HCT116 (cell line): ENCODE measurements at regions not wholly inside any gene's neighbourhood (a gene's known extent, or its start where the extent isn't known, plus 50 kb on each side); places are given as distances from the start of the nearest gene placed in this dataset.

Experiments
- CEBPB ChIP-seq: IDR thresholded peaks from 2 replicates; pipeline ENCODE4 v1.6.1; 2012; ENCODE audit warnings: low read depth
- TF ChIP-seq, protein P1 (sequence below): IDR thresholded peaks from 2 replicates; pipeline ENCODE4 v1.6.1; 2012; ENCODE audit warnings: low read depth
- TF ChIP-seq, protein P2 (sequence below), 3 experiments: fragments of 200-600 bp in 1 of 3; sonication (generic) in 1 of 3; IDR thresholded peaks in 2 of 3; conservative IDR thresholded peaks in 1 of 3; 2 replicates each; pipeline ENCODE4 v1.5.1; 2012 to 2017; ENCODE audit warnings: low read depth in 2 of 3, low read length in 2 of 3, antibody characterized with exemption in 1 of 3, borderline replicate concordance in 1 of 3, control low read depth in 1 of 3, mild to moderate bottlenecking in 1 of 3, mixed read lengths in 1 of 3, mixed run types in 1 of 3, moderate library complexity in 1 of 3; ENCODE audit not compliant: insufficient read depth in 1 of 3

DNA sequence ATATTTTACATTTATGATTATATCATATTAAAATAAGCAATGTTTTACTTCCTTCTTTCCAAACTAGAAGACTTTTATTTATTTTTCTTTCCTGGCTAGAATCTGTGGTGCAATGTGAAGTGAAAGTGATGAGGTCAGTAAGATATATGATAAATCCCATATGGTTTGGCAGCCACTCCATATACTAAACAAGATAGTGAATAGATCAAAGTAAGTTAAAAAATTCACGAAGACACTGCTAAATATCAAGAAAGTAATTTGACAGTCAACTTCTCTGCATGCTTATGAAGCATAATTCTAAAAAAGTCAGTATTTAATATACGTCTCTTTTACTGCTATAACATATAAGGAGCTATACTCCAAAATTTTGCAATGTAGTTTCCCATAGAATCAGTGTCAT, 972.8 kb downstream of the DTWD2 start:
- TF ChIP-seq, protein P1, sequence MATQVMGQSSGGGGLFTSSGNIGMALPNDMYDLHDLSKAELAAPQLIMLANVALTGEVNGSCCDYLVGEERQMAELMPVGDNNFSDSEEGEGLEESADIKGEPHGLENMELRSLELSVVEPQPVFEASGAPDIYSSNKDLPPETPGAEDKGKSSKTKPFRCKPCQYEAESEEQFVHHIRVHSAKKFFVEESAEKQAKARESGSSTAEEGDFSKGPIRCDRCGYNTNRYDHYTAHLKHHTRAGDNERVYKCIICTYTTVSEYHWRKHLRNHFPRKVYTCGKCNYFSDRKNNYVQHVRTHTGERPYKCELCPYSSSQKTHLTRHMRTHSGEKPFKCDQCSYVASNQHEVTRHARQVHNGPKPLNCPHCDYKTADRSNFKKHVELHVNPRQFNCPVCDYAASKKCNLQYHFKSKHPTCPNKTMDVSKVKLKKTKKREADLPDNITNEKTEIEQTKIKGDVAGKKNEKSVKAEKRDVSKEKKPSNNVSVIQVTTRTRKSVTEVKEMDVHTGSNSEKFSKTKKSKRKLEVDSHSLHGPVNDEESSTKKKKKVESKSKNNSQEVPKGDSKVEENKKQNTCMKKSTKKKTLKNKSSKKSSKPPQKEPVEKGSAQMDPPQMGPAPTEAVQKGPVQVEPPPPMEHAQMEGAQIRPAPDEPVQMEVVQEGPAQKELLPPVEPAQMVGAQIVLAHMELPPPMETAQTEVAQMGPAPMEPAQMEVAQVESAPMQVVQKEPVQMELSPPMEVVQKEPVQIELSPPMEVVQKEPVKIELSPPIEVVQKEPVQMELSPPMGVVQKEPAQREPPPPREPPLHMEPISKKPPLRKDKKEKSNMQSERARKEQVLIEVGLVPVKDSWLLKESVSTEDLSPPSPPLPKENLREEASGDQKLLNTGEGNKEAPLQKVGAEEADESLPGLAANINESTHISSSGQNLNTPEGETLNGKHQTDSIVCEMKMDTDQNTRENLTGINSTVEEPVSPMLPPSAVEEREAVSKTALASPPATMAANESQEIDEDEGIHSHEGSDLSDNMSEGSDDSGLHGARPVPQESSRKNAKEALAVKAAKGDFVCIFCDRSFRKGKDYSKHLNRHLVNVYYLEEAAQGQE: no peak
- TF ChIP-seq, protein P2, sequence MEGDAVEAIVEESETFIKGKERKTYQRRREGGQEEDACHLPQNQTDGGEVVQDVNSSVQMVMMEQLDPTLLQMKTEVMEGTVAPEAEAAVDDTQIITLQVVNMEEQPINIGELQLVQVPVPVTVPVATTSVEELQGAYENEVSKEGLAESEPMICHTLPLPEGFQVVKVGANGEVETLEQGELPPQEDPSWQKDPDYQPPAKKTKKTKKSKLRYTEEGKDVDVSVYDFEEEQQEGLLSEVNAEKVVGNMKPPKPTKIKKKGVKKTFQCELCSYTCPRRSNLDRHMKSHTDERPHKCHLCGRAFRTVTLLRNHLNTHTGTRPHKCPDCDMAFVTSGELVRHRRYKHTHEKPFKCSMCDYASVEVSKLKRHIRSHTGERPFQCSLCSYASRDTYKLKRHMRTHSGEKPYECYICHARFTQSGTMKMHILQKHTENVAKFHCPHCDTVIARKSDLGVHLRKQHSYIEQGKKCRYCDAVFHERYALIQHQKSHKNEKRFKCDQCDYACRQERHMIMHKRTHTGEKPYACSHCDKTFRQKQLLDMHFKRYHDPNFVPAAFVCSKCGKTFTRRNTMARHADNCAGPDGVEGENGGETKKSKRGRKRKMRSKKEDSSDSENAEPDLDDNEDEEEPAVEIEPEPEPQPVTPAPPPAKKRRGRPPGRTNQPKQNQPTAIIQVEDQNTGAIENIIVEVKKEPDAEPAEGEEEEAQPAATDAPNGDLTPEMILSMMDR (IDR thresholded peaks at IDR 0.05 in 2 of 3, conservative IDR thresholded peaks at IDR 0.05 in 1 of 3; ENCODE audit: borderline replicate concordance in 1 of 3, insufficient read depth in 1 of 3, low read depth in 2 of 3, low read length in 2 of 3): no peak
- TF ChIP-seq CEBPB: no peak
